ENCODE measurements at regions not wholly inside any gene's neighbourhood (a gene's known extent, or its start where the extent isn't known, plus 50 kb on each side); places are given as distances from the start of the nearest gene placed in this dataset.

DNA sequence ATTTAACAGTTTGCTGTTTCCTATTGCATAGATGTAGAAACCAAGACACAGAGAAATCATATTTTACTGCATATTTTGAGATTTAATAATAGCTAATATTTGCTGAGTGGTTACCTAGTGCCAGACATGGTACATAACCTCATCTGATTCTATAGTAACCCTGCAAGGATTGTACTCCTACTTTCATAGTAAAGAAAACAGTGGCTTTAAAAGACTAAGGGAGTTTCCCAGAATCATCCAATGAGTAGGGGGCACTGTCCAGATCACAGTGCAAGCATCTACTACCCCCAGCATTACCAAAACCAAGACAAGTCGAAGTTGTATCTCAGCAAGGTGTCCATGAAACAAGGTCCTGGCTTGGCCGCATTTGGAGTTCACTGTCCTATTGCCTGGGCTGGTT, 224.5 kb upstream of the TENM3 start:
- no peak overlapping the region for H3K4me3 ChIP-seq (replicated peaks; ENCODE audit: insufficient read depth, low read length)

DNA sequence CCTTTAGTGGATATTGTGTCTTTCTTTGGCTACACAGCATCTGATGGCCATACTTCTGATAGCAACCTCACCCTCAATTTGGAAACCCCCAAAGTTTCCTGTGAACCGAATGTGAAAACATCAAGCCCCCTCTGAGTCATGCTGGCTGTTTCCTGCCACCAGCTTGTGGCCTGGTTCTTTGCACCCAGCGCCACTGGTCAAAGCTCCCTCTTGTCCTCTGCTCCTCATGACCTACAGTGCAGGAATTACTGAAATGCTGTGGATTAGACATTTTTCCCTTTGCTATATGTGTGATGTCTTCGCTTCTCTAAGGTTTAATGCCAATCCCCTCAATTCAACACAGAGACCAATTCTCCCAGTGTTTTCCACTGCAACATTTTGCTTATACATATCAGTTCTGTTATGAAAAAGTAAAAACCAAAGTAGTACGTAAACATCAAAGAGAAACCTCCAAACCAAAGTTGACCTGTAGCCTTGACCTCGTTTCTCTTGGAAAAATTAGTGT, 224.0 kb upstream of the TENM3 start:
- Histone ChIP-seq H3K27me3 (ENCODE audit: insufficient read depth, poor library complexity, severe bottlenecking) (no peaks in the 10 kb centered on the region), H3K4me3 (replicated peaks; ENCODE audit: insufficient read depth, low read length) (no peak overlapping the region), H3K27ac (replicated peaks) (no peak overlapping the region)
- no peak for DNase-seq (ENCODE audit: low read depth in 1 of 2, low spot score in 1 of 2)
- TF ChIP-seq, protein P1, sequence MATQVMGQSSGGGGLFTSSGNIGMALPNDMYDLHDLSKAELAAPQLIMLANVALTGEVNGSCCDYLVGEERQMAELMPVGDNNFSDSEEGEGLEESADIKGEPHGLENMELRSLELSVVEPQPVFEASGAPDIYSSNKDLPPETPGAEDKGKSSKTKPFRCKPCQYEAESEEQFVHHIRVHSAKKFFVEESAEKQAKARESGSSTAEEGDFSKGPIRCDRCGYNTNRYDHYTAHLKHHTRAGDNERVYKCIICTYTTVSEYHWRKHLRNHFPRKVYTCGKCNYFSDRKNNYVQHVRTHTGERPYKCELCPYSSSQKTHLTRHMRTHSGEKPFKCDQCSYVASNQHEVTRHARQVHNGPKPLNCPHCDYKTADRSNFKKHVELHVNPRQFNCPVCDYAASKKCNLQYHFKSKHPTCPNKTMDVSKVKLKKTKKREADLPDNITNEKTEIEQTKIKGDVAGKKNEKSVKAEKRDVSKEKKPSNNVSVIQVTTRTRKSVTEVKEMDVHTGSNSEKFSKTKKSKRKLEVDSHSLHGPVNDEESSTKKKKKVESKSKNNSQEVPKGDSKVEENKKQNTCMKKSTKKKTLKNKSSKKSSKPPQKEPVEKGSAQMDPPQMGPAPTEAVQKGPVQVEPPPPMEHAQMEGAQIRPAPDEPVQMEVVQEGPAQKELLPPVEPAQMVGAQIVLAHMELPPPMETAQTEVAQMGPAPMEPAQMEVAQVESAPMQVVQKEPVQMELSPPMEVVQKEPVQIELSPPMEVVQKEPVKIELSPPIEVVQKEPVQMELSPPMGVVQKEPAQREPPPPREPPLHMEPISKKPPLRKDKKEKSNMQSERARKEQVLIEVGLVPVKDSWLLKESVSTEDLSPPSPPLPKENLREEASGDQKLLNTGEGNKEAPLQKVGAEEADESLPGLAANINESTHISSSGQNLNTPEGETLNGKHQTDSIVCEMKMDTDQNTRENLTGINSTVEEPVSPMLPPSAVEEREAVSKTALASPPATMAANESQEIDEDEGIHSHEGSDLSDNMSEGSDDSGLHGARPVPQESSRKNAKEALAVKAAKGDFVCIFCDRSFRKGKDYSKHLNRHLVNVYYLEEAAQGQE (IDR thresholded peaks at IDR 0.05; ENCODE audit: insufficient replicate concordance, low read depth): no peak
- TF ChIP-seq, protein P2, sequence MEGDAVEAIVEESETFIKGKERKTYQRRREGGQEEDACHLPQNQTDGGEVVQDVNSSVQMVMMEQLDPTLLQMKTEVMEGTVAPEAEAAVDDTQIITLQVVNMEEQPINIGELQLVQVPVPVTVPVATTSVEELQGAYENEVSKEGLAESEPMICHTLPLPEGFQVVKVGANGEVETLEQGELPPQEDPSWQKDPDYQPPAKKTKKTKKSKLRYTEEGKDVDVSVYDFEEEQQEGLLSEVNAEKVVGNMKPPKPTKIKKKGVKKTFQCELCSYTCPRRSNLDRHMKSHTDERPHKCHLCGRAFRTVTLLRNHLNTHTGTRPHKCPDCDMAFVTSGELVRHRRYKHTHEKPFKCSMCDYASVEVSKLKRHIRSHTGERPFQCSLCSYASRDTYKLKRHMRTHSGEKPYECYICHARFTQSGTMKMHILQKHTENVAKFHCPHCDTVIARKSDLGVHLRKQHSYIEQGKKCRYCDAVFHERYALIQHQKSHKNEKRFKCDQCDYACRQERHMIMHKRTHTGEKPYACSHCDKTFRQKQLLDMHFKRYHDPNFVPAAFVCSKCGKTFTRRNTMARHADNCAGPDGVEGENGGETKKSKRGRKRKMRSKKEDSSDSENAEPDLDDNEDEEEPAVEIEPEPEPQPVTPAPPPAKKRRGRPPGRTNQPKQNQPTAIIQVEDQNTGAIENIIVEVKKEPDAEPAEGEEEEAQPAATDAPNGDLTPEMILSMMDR (IDR thresholded peaks at IDR 0.05; ENCODE audit: insufficient read depth, low read length): no peak
- no peak for TF ChIP-seq GABPA (IDR thresholded peaks at IDR 0.05; ENCODE audit: low read depth)
- no peak for TF ChIP-seq SPI1 (IDR thresholded peaks at IDR 0.05; ENCODE audit: borderline replicate concordance, low read depth)
- TF ChIP-seq POLR2AphosphoS5 (IDR thresholded peaks at IDR 0.05; ENCODE audit: low read depth): no peak

More for the DNA sequence above, 224.5 kb upstream of the TENM3 start:
- H3K27me3 ChIP-seq (ENCODE audit: insufficient read depth, poor library complexity, severe bottlenecking): no peaks in the 10 kb centered on the region
- DNase-seq (ENCODE audit: low read depth in 1 of 2, low spot score in 1 of 2): no peak
- no peak overlapping the region for H3K27ac ChIP-seq (replicated peaks)
- TF ChIP-seq, protein P2 (IDR thresholded peaks at IDR 0.05; ENCODE audit: insufficient read depth, low read length): no peak

DNA sequence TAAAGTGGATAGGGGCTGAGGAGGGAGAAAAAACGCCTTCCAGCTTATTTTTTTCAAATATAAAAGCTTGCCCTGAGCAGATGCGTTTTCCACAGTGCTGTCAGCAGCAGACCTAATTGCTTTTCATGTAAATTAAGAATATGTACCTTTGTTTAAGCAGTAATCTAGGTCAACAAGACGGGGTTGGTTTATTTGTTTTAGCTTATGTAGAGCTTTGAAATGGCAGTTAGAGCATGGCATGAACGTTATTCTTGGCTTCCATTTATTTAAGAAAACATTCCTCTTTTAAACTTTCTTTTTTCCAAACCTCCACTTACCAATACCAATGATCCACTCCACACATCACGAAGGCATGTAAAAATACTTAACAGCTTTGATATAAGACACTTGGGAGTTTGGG, 220.3 kb upstream of the TENM3 start:
- Histone ChIP-seq H3K27me3 (ENCODE audit: insufficient read depth, poor library complexity, severe bottlenecking) (no peaks in the 10 kb centered on the region), H3K27ac (replicated peaks) (no peak overlapping the region), H3K4me3 (replicated peaks; ENCODE audit: insufficient read depth, low read length) (no peak overlapping the region)
- no peak for DNase-seq (ENCODE audit: low read depth in 1 of 2, low spot score in 1 of 2)
- TF ChIP-seq SPI1 (IDR thresholded peaks at IDR 0.05; ENCODE audit: borderline replicate concordance, low read depth) (no peak), GABPA (IDR thresholded peaks at IDR 0.05; ENCODE audit: low read depth) (no peak), POLR2AphosphoS5 (IDR thresholded peaks at IDR 0.05; ENCODE audit: low read depth) (no peak)
- TF ChIP-seq, protein P1 (IDR thresholded peaks at IDR 0.05; ENCODE audit: insufficient replicate concordance, low read depth): no peak
- TF ChIP-seq, protein P2 (IDR thresholded peaks at IDR 0.05; ENCODE audit: insufficient read depth, low read length): no peak

DNA sequence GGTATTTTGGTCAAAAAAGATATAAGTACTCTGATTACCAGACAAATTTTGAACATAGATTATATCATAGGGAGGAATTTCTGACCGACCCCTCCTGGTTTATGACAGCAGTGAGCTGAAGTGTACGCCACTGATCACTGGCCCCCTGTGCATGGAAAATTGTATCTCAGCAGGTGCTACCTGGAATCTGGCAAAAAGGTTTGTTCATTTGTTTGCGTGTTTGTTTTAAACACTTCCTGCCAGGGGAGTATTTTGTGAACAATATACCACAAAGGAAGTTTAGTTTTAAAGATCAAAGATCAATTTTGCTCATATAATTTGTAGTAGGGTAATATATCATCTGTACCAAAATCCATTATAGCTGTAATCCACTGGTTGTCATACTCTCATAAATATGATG, 219.7 kb upstream of the TENM3 start:
- no peak overlapping the region for H3K4me3 ChIP-seq (replicated peaks; ENCODE audit: insufficient read depth, low read length)
- no peaks in the 10 kb centered on the region for H3K27me3 ChIP-seq (ENCODE audit: insufficient read depth, poor library complexity, severe bottlenecking)
- H3K27ac ChIP-seq (replicated peaks): no peak overlapping the region
- TF ChIP-seq SPI1 (IDR thresholded peaks at IDR 0.05; ENCODE audit: borderline replicate concordance, low read depth): no peak
- TF ChIP-seq, protein P2 (IDR thresholded peaks at IDR 0.05; ENCODE audit: insufficient read depth, low read length): no peak
- no peak for TF ChIP-seq POLR2AphosphoS5 (IDR thresholded peaks at IDR 0.05; ENCODE audit: low read depth)
- no peak for TF ChIP-seq GABPA (IDR thresholded peaks at IDR 0.05; ENCODE audit: low read depth)
- TF ChIP-seq, protein P1 (IDR thresholded peaks at IDR 0.05; ENCODE audit: insufficient replicate concordance, low read depth): no peak
- no peak for DNase-seq (ENCODE audit: low read depth in 1 of 2, low spot score in 1 of 2)

Data from HL-60 (cell line).